GM18517 (cell line): ENCODE measurements at regions not wholly inside any gene's neighbourhood (a gene's known extent, or its start where the extent isn't known, plus 50 kb on each side); places are given as distances from the start of the nearest gene placed in this dataset.

ENCODE experiments used
- ATAC-seq: cut with Tn5 transposase; IDR thresholded peaks from one replicate; pipeline ENCODE4 v1.9.1; 2021; ENCODE audit warnings: mild to moderate bottlenecking, moderate library complexity; ENCODE audit not compliant: unreplicated experiment

GRCh38 chr2:16855183-16855582, 189.5 kb upstream of the CYRIA start:
- ATAC-seq = no peak

- no peak for ATAC-seq
Observed at GRCh38 chr2:16853088-16853487, 187.5 kb upstream of the CYRIA start.

- no peak for ATAC-seq
Observed at GRCh38 chr2:16852651-16853050, 187.0 kb upstream of the CYRIA start.

- ATAC-seq = no peak
Observed at GRCh38 chr2:16851126-16851525, 185.5 kb upstream of the CYRIA start.

- no peak for ATAC-seq
Observed at GRCh38 chr2:16840496-16841172, 175.0 kb upstream of the CYRIA start.

- no peak for ATAC-seq
Observed at GRCh38 chr2:16832910-16833309, 167.3 kb upstream of the CYRIA start.

GRCh38 chr2:16828828-16829160, 163.2 kb upstream of the CYRIA start:
- no peak for ATAC-seq

GRCh38 chr2:16828044-16828827, 162.6 kb upstream of the CYRIA start:
- ATAC-seq = no peak

GRCh38 chr2:16824472-16824871, 158.8 kb upstream of the CYRIA start:
- ATAC-seq = no peak

- ATAC-seq = no peak
Observed at GRCh38 chr2:16821692-16822091, 156.1 kb upstream of the CYRIA start.

GRCh38 chr2:16818203-16818556, 152.5 kb upstream of the CYRIA start:
- ATAC-seq = no peak

GRCh38 chr2:16817305-16818202, 151.9 kb upstream of the CYRIA start:
- ATAC-seq = no peak

GRCh38 chr2:16816522-16816921, 150.9 kb upstream of the CYRIA start:
- no peak for ATAC-seq

- no peak for ATAC-seq
Observed at GRCh38 chr2:16816016-16816415, 150.4 kb upstream of the CYRIA start.

- no peak for ATAC-seq
Observed at GRCh38 chr2:16813593-16813992, 148.0 kb upstream of the CYRIA start.

GRCh38 chr2:16798472-16798871, 132.8 kb upstream of the CYRIA start:
- no peak for ATAC-seq

GRCh38 chr2:16791496-16791895, 125.9 kb upstream of the CYRIA start:
- no peak for ATAC-seq

- ATAC-seq = no peak
Observed at GRCh38 chr2:16785149-16785548, 119.5 kb upstream of the CYRIA start.

- ATAC-seq = no peak
Observed at GRCh38 chr2:16784652-16785051, 119.0 kb upstream of the CYRIA start.

- ATAC-seq = no peak
Observed at GRCh38 chr2:16777123-16777870, 111.7 kb upstream of the CYRIA start.

GRCh38 chr2:16775899-16776231, 110.2 kb upstream of the CYRIA start:
- no peak for ATAC-seq
